ENCODE measurements at regions not wholly inside any gene's neighbourhood (a gene's known extent, or its start where the extent isn't known, plus 50 kb on each side); places are given as distances from the start of the nearest gene placed in this dataset.

GRCh38 chr1:228917342-228917741, 182.1 kb downstream of the RHOU start:
- no peak for DNase-seq (ENCODE audit: low spot score)

- DNase-seq (ENCODE audit: low spot score): no peak
Observed at GRCh38 chr1:228917755-228918154, 182.5 kb downstream of the RHOU start.

- no peak for DNase-seq (ENCODE audit: low spot score)
Observed at GRCh38 chr1:228918335-228918734, 183.1 kb downstream of the RHOU start.

GRCh38 chr1:228919914-228920313, 184.6 kb downstream of the RHOU start:
- DNase-seq (ENCODE audit: low spot score): no peak

- DNase-seq (ENCODE audit: low spot score): no peak
Observed at GRCh38 chr1:228920831-228921230, 185.6 kb downstream of the RHOU start.

- no peak for DNase-seq (ENCODE audit: low spot score)
Observed at GRCh38 chr1:228921481-228921880, 186.2 kb downstream of the RHOU start.

- DNase-seq (ENCODE audit: low spot score): no peak
Observed at GRCh38 chr1:228922722-228923376, 187.6 kb downstream of the RHOU start.

GRCh38 chr1:228923973-228924686, 188.9 kb downstream of the RHOU start:
- no peak for DNase-seq (ENCODE audit: low spot score)

GRCh38 chr1:228925691-228926090, 190.4 kb downstream of the RHOU start:
- no peak for DNase-seq (ENCODE audit: low spot score)

GRCh38 chr1:228927421-228927820, 192.1 kb downstream of the RHOU start:
- DNase-seq (ENCODE audit: low spot score): no peak

- DNase-seq (ENCODE audit: low spot score): no peak
Observed at GRCh38 chr1:228927946-228928898, 192.9 kb downstream of the RHOU start.

- no peak for DNase-seq (ENCODE audit: low spot score)
Observed at GRCh38 chr1:228929476-228930027, 194.3 kb downstream of the RHOU start.

GRCh38 chr1:228930479-228930957, 195.2 kb downstream of the RHOU start:
- no peak for DNase-seq (ENCODE audit: low spot score)

- no peak for DNase-seq (ENCODE audit: low spot score)
Observed at GRCh38 chr1:228933753-228934152, 198.5 kb downstream of the RHOU start.

- no peak for DNase-seq (ENCODE audit: low spot score)
Observed at GRCh38 chr1:228935198-228935663, 200.0 kb downstream of the RHOU start.

- no peak for DNase-seq (ENCODE audit: low spot score)
Observed at GRCh38 chr1:228935855-228936727, 200.8 kb downstream of the RHOU start.

- DNase-seq (ENCODE audit: low spot score): no peak
Observed at GRCh38 chr1:228936881-228937280, 201.6 kb downstream of the RHOU start.

- DNase-seq (ENCODE audit: low spot score): no peak
Observed at GRCh38 chr1:228937351-228937750, 202.1 kb downstream of the RHOU start.

- DNase-seq (ENCODE audit: low spot score): no peak
Observed at GRCh38 chr1:228937851-228938536, 202.7 kb downstream of the RHOU start.

- no peak for DNase-seq (ENCODE audit: low spot score)
Observed at GRCh38 chr1:228938537-228938901, 203.2 kb downstream of the RHOU start.

All from mesenteric fat pad (tissue), 1 donor.